ENCODE measurements at regions not wholly inside any gene's neighbourhood (a gene's known extent, or its start where the extent isn't known, plus 50 kb on each side); places are given as distances from the start of the nearest gene placed in this dataset.
"Not testable (repeated sequence)": the region's sequence is repeated elsewhere in the genome, so short reads cannot be mapped to it uniquely, and the experiment has no call there.

- DNase-seq (ENCODE audit: low spot score), result no peak
Measured at GRCh38 chr7:116340943-116341907, 130.9 kb downstream of the TES start.

- no peak for DNase-seq (ENCODE audit: low spot score)
Measured at GRCh38 chr7:116342125-116342524, 131.8 kb downstream of the TES start.

GRCh38 chr7:116347151-116347832, 137.0 kb downstream of the TES start:
- no peak for DNase-seq (ENCODE audit: low spot score)

DNA sequence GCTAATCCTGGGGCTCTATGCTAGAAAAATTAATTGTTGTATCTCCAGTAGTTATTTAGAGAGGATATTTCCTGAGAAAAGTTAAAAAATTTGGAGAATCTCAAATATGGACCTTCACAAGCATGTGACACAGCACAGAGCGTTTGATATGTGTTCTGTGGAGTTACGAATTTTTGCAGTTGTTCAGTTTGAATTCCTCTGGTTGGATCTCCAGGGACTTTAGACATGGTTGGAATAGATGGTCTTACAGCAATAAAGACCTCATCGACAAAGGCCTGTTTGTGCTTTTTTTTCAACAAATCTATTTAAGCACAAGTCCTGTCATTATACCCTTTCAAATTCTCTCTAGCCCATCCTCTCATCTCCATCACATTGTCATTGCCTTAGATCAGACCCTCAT, 138.0 kb downstream of the TES start:
- no peak for DNase-seq (ENCODE audit: low spot score)

- DNase-seq (ENCODE audit: low spot score), result no peak
Measured at GRCh38 chr7:116351966-116352365, 141.6 kb downstream of the TES start.

GRCh38 chr7:116353647-116354046, 143.3 kb downstream of the TES start:
- DNase-seq (ENCODE audit: low spot score), result no peak

GRCh38 chr7:116354171-116354545, 143.8 kb downstream of the TES start:
- no peak for DNase-seq (ENCODE audit: low spot score)

DNA sequence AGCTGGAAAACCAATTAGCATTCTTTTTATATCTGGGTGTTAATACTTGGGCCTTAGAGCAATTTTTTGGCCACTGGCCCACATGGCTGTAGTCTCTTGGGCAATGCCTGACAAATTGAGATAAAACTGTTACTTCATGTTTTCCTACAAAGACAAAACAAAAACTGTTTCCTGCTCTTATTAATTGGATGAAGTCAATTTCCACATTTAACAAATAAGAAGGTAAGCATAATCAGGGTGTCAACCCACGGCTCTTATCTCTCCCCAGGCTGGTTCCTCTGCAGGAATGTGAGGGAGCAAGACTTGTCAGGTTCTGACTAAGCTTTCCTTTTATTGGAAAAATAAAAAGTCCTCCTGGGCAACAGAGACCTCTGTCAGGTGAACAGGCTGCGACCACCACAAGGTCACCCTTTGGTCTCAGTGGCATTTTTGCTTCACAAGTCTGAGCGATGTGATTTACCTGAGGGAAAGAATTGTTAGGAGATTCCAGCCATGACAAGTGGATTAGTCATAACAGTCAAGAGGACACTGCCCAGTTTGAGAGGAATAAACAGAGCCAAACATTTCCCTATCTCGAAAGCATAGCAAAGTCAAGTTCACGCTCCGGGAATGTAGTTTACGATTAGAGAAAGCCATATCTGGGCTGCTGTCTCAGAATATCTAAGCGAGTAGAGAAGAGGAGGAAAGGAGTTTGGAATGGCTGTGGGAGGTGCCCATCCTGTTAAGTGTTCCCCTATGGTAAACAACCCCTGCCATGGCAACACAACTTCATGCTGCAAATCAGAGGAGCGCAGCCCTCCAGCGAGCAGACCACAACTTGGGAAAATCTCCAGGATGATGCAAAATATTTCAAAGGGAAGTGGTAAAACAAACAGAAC, 144.4 kb downstream of the TES start:
- no peak for DNase-seq (ENCODE audit: low spot score)

GRCh38 chr7:116355424-116355765, 144.1 kb upstream of the CAV2 start:
- DNase-seq (ENCODE audit: low spot score), result no peak

DNA sequence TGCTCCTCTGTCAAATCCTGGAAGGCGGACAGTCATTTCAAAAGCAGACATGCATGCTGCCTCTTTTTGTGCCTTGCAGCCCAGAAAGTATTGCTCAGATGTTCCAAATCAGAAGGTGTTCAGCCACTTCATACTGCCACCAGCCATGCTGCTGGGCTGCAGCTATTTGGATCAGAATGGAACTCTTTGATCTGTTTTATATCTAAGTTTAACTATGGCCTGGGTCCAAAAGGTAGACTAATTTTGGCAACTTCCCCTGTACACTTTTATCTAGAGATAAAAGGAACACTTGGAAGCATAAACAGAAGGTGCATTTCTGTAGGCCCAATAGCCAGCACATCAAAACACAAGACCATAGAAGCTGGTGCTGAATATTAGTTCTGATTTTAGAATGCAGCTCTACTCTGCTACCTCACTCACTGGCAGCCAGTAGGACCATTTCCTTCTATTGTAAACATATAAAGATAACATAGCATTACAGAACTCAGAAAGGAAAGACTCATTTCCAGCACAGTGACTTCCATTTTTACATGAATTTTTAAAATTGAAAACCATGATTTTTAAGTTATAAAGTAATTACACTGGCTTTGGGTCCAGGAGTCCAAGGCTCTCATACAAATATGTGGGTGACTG, 143.1 kb upstream of the CAV2 start:
- DNase-seq (ENCODE audit: low spot score), result no peak

DNA sequence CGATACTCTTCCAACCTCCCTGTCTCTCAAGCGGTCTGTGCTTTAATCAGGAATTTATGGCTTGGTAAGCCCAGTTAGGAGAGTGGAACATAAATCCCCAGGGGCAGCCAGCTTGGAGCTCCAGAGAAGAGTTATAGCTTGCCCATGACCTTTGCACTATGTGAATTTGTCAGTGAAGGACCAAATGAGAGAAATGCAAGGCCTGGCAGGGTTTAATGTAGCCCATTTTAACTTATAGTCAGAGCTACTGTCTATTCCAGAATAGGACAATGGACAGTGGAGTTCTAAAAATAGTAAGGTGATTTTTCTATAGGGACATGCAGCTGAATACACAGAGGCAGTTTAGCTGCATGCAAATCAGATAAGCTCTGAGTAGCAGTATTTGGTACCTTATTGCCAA, 142.6 kb upstream of the CAV2 start:
- no peak for DNase-seq (ENCODE audit: low spot score)

GRCh38 chr7:116357781-116358670, 141.5 kb upstream of the CAV2 start:
- DNase-seq (ENCODE audit: low spot score), result no peak

GRCh38 chr7:116361767-116362166, 137.8 kb upstream of the CAV2 start:
- no peak for DNase-seq (ENCODE audit: low spot score)

DNA sequence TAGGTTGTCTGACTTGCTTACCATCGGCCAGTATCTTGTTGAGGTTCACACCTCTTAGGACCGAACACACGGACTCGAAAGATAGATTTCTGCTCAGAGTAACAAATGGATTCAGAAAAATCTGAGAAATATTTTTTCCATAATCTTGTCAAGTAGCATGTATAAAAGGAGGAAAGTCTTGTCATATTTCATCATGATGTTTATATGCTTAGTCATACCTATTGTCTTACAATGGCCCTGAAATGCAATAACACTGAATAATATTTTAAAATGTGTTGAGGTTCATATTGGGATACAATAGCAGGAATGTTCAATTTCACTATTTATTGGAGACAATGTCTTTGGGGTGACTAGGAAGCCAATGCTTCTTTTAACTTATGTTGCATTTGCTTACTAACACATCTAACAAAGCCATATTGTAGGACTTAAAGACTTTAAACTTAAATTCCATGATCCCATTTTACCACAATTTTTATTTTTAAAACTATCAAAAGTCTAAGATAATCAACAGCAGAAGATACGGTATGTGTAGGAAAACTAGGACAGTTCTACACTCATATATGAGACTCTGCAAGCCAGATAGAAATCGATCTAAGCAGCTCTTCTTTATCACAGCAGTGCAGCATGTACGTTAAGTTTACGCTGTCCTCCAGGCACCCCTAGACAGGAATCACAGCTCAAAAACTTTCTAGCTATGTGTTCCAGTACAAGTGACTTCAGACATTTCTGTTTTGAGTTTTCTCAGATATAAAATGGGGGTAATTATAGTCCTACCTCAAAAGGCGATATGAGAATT, 135.7 kb upstream of the CAV2 start:
- no peak for DNase-seq (ENCODE audit: low spot score)

GRCh38 chr7:116364469-116364868, 135.1 kb upstream of the CAV2 start:
- DNase-seq (ENCODE audit: low spot score), result no peak

GRCh38 chr7:116365797-116366196, 133.7 kb upstream of the CAV2 start:
- DNase-seq (ENCODE audit: low spot score), result no peak

GRCh38 chr7:116367171-116367813, 132.2 kb upstream of the CAV2 start:
- DNase-seq (ENCODE audit: low spot score), result no peak

DNA sequence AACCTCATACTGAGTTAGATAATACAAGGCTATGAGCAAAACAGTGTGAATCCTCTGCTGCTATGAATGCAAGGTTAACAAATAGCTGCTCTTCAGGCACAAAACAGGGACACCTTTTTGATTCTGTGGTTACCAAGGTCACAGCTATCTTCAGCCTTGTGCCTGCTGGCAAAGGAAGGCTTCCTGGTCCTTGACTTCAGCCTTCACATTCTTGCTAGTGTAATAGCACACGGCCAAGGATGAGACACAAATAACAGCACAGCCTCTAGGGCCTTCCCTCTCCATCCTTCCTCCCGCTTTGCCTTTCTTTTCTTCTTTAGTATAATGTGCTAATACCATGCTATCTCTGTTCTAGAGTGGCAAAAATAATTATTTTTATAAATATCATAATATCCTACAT, 130.6 kb upstream of the CAV2 start:
- DNase-seq (ENCODE audit: low spot score), result no peak

DNA sequence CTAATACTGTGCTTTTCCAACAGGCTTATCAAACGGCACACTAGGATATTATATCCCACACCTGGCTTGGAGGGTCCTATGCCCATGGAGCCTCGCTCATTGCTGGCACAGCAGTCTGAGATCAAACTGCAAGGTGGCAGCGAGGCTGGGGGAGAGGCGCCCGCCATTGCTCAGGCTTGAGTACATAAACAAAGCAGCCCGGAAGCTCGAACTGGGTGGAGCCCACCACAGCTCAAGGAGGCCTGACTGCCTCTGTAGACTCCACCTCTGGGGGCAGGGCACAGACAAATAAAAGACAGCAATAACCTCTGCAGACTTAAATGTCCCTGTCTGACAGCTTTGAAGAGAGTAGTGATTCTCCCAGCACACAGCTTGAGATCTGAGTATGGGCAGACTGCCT, 128.0 kb upstream of the CAV2 start:
- not testable (repeated sequence) for DNase-seq (ENCODE audit: low spot score)

DNA sequence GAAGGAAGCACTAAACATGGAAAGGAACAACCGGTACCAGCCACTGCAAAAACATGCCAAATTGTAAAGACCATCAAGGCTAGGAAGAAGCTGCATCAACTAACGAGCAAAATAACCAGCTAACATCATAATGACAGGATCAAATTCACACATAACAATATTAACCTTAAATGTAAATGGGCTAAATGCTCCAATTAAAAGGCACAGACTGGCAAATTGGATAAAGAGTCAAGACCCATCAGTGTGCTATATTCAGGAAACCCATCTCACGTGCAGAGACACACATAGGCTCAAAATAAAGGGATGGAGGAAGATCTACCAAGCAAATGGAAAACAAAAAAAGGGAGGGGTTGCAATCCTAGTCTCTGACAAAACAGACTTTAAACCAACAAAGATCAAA, 126.3 kb upstream of the CAV2 start:
- not testable (repeated sequence) for DNase-seq (ENCODE audit: low spot score)
